ENCODE measurements at regions not wholly inside any gene's neighbourhood (a gene's known extent, or its start where the extent isn't known, plus 50 kb on each side); places are given as distances from the start of the nearest gene placed in this dataset.

GRCh38 chr12:84422340-84422739 lies 490.3 kb downstream of the SLC6A15 start:
- no peak overlapping the region for H3K4me3 ChIP-seq
- H3K36me3 ChIP-seq, result no peaks in the 10 kb centered on the region
- no peak overlapping the region for H3K27ac ChIP-seq
- whole genome bisulfite sequencing, 2 donors, result 81 to 84% methylated on average over 2 of the region's 2 CpGs
- no peaks in the 10 kb centered on the region for H3K4me1 ChIP-seq
- intact Hi-C loops (cut with DNase I), result no loop called here
- H3K9me3 ChIP-seq, result no peaks in the 10 kb centered on the region
- no peaks in the 10 kb centered on the region for H3K27me3 ChIP-seq
- no peak for DNase-seq
- TF ChIP-seq POLR2AphosphoS5 (IDR thresholded peaks at IDR 0.05) (no peak), CTCF (IDR thresholded peaks at IDR 0.05) (no peak), EP300 (IDR thresholded peaks at IDR 0.05) (no peak), POLR2A (IDR thresholded peaks at IDR 0.05) (no peak)

GRCh38 chr12:84421103-84421502 lies 491.5 kb downstream of the SLC6A15 start:
- Histone ChIP-seq H3K27me3 (no peaks in the 10 kb centered on the region), H3K27ac (no peak overlapping the region), H3K36me3 (no peaks in the 10 kb centered on the region), H3K9me3 (no peaks in the 10 kb centered on the region), H3K4me3 (no peak overlapping the region), H3K4me1 (no peaks in the 10 kb centered on the region)
- TF ChIP-seq CTCF (IDR thresholded peaks at IDR 0.05) (no peak), POLR2AphosphoS5 (IDR thresholded peaks at IDR 0.05) (no peak), POLR2A (IDR thresholded peaks at IDR 0.05) (no peak), EP300 (IDR thresholded peaks at IDR 0.05) (no peak)
- intact Hi-C loops (cut with DNase I), result no loop called here
- no peak for DNase-seq

DNA sequence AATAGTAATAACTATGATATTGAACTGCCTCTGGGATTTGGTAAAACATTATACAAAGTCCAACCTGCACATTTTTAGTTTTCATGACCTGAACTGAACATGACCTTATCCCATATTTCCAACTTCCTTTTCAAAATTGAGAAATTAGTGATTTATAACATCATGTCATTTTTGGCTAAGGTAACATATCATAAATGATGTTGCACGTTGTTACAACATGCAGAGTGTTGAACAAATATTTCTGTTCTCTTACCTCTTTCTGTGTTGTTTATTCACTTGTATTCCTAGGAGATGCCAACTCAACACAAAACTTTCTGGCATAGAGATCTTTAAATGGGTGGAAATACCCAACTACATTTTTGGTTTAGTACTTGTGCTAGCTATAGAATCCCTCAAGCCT lies 496.0 kb downstream of the SLC6A15 start:
- Histone ChIP-seq H3K4me3 (no peak overlapping the region), H3K27ac (no peak overlapping the region), H3K36me3 (no peaks in the 10 kb centered on the region), H3K27me3 (no peaks in the 10 kb centered on the region), H3K4me1 (no peaks in the 10 kb centered on the region), H3K9me3 (no peaks in the 10 kb centered on the region)
- 22 to 49% methylated on average over 1 of the region's 1 CpG for WGBS, 2 donors
- intact Hi-C loops (cut with DNase I), result no loop called here
- TF ChIP-seq CTCF (IDR thresholded peaks at IDR 0.05), result no peak
- TF ChIP-seq EP300 (IDR thresholded peaks at IDR 0.05), result no peak
- no peak for TF ChIP-seq POLR2AphosphoS5 (IDR thresholded peaks at IDR 0.05)
- no peak for DNase-seq

DNA sequence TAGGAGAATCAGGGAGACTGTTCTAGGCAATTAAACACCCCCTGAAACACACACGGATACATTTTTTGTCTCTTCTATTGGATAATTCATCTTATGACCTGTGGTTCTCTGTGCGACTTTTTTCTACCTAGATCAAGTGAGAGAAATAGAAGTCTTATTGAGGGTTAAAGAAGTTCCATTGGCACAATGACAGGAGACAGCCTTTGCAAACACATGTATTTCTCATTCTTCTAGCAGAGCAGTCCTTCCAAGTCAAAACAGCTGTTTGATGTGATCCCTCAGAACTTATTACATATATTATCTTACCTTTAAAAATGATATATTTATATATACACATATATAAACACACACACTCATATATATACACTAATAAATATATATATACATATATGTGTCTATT lies 496.7 kb downstream of the SLC6A15 start:
- no peaks in the 10 kb centered on the region for H3K27me3 ChIP-seq
- no peak overlapping the region for H3K27ac ChIP-seq
- no peak for DNase-seq
- 58 to 84% methylated on average over 2 of the region's 2 CpGs for WGBS, 2 donors
- H3K9me3 ChIP-seq, result no peaks in the 10 kb centered on the region
- no peaks in the 10 kb centered on the region for H3K36me3 ChIP-seq
- H3K4me3 ChIP-seq, result no peak overlapping the region
- intact Hi-C loops (cut with DNase I), result no loop called here
- H3K4me1 ChIP-seq, result no peaks in the 10 kb centered on the region
- TF ChIP-seq POLR2AphosphoS5 (IDR thresholded peaks at IDR 0.05) (no peak), CTCF (IDR thresholded peaks at IDR 0.05) (no peak), EP300 (IDR thresholded peaks at IDR 0.05) (no peak), POLR2A (IDR thresholded peaks at IDR 0.05) (no peak)

DNA sequence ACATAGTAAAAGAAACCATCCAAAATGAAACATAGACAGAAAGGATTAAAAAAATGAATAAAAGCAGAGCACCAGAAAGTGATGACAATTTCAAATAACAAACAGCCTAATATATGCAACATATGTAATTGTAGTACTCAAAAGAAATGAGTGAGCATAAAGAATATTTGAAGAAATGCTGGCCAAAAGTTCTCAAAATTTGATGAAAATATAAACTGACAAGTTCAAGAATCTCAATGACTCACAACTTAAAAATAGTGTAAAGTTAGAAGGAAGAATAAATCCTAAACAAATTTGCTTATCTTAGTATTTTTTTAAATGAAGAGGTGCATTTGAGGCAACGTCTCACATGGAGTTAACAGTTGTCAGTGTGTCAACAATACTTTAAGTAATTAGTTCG lies 498.9 kb downstream of the SLC6A15 start:
- H3K4me3 ChIP-seq, result no peak overlapping the region
- no peak for DNase-seq
- no peak for TF ChIP-seq POLR2A (IDR thresholded peaks at IDR 0.05)
- no peak for TF ChIP-seq POLR2AphosphoS5 (IDR thresholded peaks at IDR 0.05)
- no peak for TF ChIP-seq EP300 (IDR thresholded peaks at IDR 0.05)
- TF ChIP-seq CTCF (IDR thresholded peaks at IDR 0.05), result no peak
- H3K36me3 ChIP-seq, result no peaks in the 10 kb centered on the region
- H3K9me3 ChIP-seq, result no peaks in the 10 kb centered on the region
- no peaks in the 10 kb centered on the region for H3K4me1 ChIP-seq
- 48 to 71% methylated on average over 2 of the region's 2 CpGs for WGBS, 2 donors
- no peak overlapping the region for H3K27ac ChIP-seq
- H3K27me3 ChIP-seq, result no peaks in the 10 kb centered on the region
- intact Hi-C loops (cut with DNase I), result no loop called here

Data from sigmoid colon (tissue), 6 donors.